DMS79 treated with DMSO at 0.1 percent for 48 hours (cell line): ENCODE measurements at regions not wholly inside any gene's neighbourhood (a gene's known extent, or its start where the extent isn't known, plus 50 kb on each side); places are given as distances from the start of the nearest gene placed in this dataset.
"Not testable (repeated sequence)": the region's sequence is repeated elsewhere in the genome, so short reads cannot be mapped to it uniquely, and the experiment has no call there.

Source experiments
- DNase-seq: peaks from one replicate; lab custom pipeline; 2025; lab: John Stamatoyannopoulos, UW

DNA sequence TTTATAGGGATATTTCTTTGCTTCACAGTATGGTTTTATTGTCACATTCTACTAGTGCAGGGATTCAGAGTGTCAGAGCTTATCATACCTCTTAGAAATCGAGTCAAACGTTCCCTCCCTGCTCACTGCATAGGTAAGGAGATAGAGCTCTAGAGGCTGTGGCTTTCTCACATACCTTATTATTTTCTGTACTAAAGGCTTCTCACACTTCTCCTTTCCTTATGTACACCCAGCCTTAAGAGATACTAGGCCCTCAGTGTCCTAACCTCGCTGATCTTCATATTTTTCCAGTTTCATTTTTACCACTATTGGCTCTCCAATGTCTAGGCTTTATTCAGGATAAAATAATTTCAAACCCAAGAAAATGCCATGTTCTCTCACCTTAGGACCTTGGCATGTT is 297.3 kb upstream of the RIOK2 start:
- no peak for DNase-seq

DNA sequence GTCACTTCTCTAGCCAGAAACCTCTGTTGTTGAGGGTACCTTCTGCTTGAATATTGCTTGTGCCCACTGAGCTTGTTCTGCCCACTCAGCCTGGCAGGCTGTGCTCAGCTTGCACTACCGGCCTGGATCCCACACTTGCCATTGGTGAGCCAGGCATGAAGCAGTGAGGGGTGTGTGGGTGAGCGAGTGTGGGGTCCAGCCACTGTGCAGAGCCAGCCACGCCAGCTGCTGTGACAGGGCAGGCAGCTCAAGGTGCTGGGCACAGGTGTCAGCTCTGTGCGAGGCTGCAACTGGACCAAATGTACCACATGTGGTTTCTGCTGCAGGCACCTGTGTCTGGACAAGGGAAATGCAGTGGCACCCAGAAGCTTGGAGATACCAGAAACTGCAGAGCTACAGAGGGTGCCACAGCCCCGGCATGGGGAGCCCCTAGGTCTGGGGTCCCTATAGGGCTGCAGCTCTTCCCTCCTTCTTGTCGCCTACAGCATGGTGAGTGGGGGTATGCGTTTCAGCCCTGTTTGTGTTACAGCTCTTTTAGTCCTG is 305.1 kb upstream of the RIOK2 start:
- no peak for DNase-seq

DNA sequence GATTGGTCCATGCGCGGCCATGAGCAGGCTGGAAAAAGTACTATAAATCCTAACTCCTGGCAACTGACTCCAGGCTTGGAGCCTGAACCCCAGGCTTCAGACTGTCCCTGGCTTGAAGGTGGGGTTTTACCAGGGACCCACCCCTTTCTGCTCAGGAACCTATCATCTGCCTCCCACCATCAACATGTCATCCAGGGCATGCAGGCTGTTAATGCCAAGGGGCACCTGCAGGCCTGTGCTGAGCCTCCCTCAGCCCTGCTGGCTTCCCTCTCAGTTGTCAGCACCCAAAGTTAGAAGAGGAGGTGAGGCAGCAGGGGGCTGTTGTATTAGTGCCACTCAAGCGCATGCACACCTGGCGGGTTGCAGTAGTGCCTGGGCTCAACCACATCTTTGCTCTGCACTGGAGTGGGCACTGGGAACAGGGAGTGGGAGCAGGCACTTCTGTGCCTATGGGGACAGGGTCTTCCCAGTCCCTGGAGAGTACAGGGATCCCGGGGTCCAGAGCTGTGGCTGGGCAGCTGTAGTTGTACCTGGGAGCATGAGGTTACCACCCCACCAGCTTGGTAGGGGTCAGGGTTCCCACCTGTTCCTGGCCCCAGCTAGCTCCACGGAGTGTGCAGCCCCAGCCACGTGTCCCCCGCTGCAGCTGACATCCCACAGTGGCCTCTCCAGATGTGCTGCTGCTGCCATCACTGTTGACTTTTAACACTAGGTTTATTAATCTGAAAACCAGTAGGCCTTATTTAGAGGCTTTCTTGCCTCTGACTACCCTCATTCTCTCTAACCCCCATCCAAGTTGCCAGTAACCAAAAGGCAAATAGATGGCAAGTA is 306.2 kb upstream of the RIOK2 start:
- DNase-seq, result no peak

DNA sequence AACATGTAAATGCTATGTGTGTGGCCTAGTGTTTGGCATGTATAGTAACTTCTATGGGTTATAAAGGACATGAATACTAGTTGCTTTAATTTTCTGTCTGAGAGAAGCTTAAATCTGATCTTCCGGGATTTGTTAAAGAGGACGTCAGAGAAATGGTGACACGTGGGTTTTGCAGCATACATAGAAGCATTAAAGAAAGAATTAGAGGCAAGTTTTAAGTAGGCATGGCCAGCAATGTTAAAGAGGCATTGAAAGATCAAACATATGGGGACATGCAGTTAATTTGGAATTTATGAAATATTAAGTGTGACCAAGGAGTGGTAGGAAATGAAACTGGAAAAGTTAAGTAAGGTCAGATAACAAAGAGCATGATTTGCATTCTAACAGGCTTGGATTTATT is 311.4 kb upstream of the RIOK2 start:
- DNase-seq, result no peak

DNA sequence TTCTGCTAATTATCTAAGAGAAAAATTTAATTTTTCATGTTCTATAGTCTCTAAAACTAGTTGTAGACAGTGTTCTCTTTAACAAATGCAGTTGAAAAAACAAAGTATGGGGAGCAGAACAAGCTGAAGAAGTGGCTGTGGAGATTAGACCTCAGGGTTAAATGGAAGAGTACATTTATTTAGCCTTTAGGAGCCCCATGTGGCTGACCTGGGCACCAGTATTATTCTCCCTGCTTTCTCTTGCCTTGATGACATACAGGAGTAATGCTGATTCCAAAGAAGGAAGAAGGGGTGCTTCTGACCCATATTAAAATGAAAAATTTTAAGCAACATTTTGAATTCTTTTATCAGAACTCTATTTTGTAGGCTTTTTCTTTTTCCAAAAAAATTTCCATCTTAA is 312.3 kb upstream of the RIOK2 start:
- DNase-seq, result no peak

DNA sequence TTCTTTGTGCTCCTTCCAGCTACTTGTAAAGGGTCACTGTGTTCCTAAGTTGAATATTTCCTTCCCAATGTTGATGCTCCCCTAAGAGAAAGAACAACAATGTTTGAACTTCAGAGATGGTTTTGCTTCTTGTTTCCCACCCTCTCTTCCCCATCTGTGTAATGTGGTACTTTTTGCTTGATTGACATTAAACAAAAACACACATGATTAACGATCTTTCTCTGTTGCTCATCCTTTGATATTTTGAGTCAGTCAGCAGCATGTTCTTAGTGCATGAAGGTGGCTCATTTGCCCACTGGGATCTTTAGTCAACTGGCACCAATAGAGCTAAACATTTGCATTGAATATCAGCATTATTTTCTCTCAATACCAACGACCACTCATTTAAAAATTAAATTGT is 313.0 kb upstream of the RIOK2 start:
- DNase-seq, result no peak

DNA sequence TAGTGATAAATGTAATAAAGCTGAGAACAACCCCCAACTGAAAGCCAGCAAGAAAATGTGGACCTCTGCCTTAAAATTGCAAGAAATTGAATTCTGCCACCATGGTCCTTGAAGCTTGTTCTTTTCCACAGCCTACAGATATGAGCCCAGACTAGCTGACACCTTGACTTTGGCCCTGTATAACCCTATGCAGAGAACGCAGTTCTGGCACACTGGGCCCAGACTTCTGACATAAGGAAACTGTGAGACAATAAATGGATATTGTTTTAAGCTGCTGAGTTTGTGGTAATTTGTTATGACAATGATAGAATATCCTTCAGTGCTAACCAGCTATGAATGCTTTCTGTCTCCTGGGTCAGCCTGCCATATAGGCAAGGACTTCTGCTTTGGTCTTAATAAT is 315.6 kb upstream of the RIOK2 start:
- no peak for DNase-seq

DNA sequence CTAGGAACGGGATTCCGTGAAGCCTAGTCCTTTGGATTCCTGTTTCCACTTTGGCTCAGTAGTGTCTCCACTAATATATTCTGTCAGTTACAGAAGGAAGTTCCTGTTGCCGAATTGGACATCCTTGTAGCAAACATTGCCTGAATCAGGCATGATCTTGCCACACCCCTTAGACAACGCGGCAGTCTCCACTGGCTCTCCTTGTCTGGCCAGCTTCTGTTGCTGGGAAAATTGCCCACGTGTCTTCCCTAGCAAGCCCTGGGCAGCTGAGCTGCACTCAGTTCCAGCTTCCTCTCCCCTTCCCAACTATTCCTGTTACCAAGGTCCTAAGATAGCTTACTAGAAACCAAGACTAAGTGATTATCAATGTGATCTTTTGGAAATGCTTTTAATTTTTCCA is 316.6 kb upstream of the RIOK2 start:
- DNase-seq, result no peak

DNA sequence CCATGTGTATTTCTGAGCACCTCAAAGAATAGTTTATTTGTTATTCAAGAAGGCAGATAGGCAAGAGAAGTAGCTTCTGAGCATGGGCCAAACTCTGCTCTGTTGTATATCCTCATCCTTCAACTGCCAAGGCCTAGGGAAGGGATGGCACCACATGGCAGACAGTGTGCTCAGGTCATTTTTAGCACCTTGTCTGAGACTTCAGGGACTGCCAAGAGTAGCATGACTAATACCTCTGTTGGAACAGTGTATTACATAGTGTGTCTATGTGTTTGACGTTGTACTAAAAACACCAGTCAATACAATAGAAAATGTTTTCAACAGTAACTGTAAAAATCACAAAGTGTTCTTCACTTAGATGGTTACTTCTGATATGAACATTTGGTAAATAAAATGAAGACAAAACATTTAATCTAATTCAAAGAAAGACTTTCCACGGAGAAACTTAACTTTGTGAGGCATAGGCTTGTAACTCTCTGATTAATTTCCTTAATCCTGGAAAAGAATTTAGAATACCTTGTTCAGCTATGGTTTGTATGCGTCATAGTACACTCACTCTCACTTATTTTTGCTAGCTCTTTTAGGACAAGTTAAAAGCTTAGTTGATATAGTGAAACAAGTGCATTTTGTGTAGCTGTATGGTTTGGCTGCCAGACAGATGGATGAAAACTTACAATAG is 318.4 kb upstream of the RIOK2 start:
- DNase-seq, result no peak

DNA sequence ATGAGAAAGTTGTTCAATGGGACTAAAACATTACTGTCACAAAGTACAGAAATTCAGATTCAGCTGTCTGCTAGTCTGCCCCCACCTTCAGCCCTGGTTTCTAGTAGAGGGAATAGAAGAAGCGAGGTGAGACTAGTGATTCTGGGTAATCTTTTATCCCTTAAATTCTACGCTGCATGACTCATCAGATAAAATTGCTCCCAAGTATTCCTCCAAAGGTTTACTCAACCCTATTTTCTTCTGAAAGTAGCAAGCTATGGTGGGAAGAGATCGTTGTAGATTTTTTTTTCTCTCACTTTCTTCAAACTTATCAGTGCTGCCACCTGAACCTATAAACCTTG is 318.9 kb upstream of the RIOK2 start:
- DNase-seq, result no peak

DNA sequence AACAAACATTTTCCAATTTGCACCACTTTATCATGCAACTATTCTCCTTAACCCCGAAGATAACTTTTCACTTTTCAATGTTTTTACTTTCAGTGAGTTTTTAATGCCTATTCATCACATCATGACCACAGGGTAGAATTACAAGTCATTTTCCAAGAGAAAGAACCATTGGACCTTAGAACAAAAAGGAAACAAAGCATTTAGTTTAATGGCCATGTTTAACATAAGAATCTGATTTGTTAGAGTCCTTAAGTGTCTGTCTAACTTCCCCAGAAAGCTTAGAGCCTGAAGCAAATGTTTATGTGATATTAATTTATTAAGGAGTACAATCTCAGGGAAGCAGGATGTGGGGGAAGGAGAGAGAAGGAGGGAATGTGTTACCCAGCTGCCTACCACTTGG is 325.8 kb upstream of the RIOK2 start:
- no peak for DNase-seq

DNA sequence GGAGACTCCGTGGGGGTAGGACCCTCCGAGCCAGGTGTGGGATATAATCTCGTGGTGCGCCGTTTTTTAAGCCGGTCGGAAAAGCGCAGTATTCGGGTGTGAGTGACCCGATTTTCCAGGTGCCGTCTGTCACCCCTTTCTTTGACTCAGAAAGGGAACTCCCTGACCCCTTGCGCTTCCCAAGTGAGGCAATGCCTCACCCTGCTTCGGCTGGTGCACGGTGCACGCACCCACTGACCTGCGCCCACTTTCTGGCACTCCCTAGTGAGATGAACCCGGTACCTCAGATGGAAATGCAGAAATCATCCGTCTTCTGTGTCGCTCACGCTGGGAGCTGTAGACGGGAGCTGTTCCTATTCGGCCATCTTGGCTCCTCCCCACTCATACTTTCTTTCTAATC is 336.5 kb upstream of the RIOK2 start:
- not testable (repeated sequence) for DNase-seq

DNA sequence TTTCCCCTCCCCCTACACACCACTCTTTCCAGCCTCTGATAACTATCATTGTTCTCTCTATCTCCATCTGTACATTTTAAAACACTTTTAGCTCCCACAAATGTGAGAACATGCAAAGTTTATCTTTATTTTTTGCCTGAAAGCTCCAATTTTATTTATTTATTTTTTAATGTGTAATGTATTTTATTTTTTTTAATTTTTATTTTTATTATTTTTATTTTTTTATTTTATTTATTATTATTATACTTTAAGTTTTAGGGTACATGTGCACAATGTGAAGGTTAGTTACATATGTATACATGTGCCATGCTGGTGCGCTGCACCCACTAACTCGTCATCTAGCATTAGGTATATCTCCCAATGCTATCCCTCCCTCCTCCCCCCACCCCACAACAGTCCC is 340.3 kb upstream of the RIOK2 start:
- not testable (repeated sequence) for DNase-seq

DNA sequence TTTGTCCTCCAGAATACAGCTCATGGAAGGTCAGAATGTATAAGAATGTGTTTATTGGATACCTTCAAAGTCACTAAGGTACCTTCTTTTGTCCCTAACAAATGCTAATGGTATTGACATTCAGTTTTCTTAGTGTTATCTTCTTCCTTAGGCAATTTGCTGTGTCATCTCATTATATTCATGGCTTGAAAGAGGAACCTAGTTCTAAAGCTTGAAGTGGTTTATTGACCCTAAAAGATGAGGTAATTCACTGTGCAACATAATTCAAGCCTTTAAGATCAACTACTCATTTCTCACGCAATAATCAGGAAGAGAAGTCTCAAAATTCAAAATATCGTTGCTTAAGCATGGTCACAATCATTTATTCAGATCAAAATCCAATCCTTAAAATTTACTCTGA is 342.7 kb upstream of the RIOK2 start:
- DNase-seq, result no peak

DNA sequence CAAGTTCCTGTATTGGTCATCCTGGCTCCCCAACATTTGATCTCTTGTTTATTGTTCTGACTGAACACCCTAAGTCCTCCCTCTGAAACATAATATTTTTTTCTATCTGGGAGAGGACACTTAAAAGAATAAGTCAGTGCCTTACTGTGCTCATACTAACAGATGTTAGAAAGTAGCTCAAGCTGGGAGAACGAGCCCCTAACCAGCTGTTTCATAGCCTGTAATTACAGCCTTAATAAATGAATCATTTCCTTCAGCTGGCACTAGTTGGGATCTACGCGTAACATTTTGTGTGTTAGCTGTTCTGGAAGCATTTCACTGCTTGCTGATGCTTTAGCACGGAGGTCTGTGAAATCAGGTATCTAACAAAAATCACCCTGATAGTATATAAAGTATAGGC is 345.9 kb upstream of the RIOK2 start:
- DNase-seq, result no peak

DNA sequence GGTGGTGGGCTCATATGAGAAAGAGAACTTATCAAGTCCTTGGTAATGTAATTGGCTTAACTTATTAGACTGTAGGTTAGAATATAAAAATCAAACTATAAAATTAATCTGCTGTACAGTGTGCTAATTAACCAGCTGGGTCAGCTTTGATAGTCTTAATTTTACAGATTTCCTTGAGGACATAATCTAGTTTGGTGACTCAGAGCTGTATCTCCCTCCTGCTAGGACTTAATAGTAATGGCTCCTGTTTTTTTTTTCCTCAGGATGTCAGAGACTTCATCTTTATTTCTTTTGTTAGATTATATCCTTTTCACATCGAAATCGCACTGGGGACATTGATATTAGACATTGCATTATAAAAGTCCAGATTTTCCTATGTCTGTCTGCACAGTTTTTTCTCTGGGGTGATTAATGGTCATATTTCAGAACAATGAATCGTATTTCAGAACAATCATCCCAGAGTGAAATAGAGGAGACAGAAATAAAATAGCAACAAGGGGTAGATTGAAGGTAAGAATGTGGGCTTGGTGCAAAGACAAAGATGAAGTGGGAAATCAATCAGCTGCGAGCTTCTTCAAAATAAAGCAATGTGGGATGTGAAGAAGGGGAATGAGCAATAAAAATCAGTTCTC is 346.4 kb upstream of the RIOK2 start:
- no peak for DNase-seq

DNA sequence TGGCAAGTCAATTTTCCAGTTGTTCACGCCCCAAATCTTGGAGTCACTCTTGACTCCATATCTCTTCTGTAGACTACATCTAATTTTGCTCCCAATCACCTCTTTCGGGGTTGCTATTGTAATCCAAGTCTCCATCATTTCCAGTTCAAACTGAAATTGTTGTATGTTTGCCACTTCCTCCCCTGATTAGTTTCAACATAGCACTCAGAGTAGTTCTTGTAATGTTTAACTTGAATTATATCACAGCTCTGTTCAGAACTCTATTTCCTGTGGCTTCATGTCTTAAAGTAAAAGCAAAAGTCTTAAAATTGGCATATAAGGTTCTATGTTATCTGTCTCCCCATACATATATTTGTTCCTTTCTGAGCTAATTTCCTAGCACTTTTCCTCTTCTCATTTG is 348.5 kb upstream of the RIOK2 start:
- no peak for DNase-seq

DNA sequence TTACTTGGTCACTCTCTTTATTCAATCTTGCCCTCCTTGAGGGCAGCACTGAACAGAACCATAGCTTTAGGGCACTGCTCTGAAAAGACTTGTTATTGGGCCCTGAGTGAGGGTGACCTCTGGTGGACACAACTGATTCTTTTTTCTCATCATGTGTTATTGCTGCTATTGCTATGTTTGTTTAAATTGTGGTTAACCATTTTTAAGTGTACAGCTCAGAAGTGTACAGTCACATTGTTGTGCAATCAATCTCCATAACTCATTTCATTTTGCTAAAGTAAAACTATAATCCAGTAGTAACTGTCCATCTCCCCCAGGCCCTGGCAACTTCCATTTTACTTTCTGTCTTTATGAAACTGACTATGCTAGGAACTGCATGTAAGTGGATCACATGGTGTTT is 351.1 kb upstream of the RIOK2 start:
- no peak for DNase-seq

DNA sequence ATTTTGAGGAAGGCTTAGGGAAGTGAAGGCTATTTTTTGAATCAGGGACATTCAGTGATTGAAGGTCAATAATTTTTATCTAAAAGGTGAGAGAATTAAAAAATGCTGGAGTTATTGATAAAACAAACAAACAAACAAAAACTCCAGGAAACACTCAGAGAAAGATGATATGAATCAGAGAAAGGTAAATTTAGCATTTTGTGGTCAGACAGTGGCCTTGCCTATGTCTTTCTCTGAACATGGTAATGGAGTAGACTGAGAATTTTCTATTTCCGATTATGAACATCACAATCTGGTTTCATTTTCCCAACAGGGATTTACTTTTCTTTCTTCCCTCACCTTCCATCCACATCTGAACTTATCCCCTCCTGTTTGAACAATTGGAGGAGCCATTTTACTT is 353.6 kb upstream of the RIOK2 start:
- DNase-seq, result no peak

DNA sequence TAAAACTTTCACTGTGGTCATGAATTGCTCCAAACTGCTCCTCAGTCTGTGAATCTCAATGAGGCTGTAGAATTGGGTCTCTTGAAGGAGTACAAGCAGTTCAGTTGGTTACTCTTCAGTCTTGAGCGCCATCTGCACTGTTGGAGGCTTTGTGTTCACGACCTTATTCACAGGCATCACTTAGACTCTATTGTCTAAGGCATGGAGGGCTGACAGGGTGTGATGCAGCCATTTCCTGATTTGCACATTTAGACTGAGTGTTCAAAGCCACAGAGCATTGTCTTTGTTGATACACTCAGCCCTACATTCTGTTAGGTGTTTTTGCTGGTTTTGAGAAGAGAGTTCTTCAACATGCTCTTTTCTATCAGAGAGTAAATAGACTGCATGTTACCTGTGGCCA is 355.9 kb upstream of the RIOK2 start:
- no peak for DNase-seq

DNA sequence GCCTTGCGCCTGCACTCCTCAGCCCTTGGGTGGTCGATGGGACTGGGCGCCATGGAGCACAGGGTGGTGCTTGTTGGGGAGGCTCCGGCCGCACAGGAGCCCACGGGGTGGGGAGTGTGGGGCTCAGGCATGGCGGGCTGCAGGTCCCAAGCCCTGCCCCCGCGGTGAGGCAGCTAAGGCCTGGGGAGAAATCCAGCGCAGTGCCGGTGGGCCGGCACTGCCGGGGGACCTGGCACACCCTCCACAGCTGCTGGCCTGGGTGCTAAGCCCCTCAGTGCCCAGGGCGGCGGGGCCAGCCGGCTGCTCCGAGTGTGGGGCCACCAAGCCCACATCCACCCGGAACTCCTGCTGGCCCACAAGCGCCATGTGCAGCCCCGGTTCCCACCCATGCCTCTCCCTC is 358.8 kb upstream of the RIOK2 start:
- no peak for DNase-seq

DNA sequence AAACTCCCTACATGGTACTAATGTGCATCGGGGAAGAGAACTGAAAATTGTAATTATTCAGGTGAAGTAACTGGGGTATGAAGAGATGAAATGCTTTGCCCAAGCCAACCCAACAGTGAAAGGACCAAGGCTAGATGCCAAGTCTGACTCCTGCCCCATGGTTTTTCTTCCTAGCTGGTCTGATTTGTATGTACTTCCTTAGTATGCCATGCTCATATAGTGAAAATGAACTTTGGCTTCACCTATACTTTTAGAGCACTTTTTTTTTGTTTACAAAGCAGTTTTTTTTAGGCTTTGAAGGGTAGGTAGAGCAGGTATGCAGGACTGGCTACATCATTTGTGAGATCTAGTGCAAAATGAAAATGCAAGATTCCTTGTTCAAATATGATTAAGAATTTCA is 359.4 kb upstream of the RIOK2 start:
- DNase-seq, result no peak

DNA sequence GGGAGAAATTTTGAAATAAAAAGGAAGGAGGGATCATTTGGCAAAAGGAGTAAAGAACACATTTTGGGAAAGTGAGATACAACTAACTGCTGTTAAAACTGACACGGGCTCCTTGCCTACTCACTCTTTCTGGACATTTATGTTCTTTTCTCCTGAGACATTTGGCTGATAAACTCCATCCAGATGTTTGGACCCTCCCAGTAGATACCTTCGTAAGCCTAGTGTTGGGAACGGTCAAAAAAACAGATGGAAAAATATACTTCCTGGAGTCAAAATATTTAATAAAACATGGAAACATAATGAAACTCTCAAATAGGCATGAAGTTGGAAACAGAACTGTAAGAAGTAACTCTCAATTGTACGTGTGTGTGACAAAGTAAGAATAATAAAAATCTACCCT is 360.1 kb upstream of the RIOK2 start:
- no peak for DNase-seq
